DOHH2 (cell line): ENCODE measurements at regions not wholly inside any gene's neighbourhood (a gene's known extent, or its start where the extent isn't known, plus 50 kb on each side); places are given as distances from the start of the nearest gene placed in this dataset.

Experiments used
- CTCF ChIP-seq: fragments of 200-600 bp; sonication (generic); IDR thresholded peaks from one replicate; pipeline ENCODE4 v1.5.1; 2014; ENCODE audit warnings: antibody characterized with exemption, mild to moderate bottlenecking, low read depth, low read length; ENCODE audit not compliant: poor library complexity, severe bottlenecking
- EZH2phosphoT487 ChIP-seq: fragments of 200-600 bp; sonication (generic); IDR thresholded peaks from 2 replicates; pipeline ENCODE4 v1.6.1; 2017; ENCODE audit warnings: borderline replicate concordance, mild to moderate bottlenecking, antibody characterized with exemption, low read length, moderate library complexity, mixed read lengths

GRCh38 chr1:79293611-79294010 is 287.1 kb upstream of the ADGRL4 start:
- TF ChIP-seq EZH2phosphoT487 (no peak), CTCF (no peak)
